ENCODE measurements at regions not wholly inside any gene's neighbourhood (a gene's known extent, or its start where the extent isn't known, plus 50 kb on each side); places are given as distances from the start of the nearest gene placed in this dataset.

DNA sequence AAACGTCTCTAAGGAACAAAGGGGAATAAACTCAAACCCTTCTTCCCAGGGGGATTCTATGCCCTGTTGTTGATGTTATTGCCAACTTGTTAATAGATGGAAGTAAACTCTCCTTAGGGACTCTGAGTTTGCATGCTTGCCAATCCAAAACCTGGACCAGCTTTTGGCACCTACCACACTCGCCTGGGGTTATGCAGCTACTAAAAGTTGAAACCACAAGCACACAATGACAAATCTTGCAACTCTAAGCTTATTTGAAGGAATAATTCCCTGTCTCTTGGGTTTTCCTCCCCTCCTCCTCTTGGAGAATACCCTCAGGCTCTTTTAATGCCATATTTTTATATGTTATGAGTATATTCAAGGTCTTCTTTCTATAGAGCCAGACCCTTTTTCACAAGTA is 484.1 kb downstream of the FBXO15 start:
- TF ChIP-seq CTCF (IDR thresholded peaks at IDR 0.05; ENCODE audit: extremely low read depth, missing control alignments): no peak
- no peak for DNase-seq (ENCODE audit: low spot score)

GRCh38 chr18:73662421-73662820 is 485.2 kb downstream of the FBXO15 start:
- DNase-seq (ENCODE audit: low spot score): no peak
- TF ChIP-seq CTCF (IDR thresholded peaks at IDR 0.05; ENCODE audit: extremely low read depth, missing control alignments): no peak

DNA sequence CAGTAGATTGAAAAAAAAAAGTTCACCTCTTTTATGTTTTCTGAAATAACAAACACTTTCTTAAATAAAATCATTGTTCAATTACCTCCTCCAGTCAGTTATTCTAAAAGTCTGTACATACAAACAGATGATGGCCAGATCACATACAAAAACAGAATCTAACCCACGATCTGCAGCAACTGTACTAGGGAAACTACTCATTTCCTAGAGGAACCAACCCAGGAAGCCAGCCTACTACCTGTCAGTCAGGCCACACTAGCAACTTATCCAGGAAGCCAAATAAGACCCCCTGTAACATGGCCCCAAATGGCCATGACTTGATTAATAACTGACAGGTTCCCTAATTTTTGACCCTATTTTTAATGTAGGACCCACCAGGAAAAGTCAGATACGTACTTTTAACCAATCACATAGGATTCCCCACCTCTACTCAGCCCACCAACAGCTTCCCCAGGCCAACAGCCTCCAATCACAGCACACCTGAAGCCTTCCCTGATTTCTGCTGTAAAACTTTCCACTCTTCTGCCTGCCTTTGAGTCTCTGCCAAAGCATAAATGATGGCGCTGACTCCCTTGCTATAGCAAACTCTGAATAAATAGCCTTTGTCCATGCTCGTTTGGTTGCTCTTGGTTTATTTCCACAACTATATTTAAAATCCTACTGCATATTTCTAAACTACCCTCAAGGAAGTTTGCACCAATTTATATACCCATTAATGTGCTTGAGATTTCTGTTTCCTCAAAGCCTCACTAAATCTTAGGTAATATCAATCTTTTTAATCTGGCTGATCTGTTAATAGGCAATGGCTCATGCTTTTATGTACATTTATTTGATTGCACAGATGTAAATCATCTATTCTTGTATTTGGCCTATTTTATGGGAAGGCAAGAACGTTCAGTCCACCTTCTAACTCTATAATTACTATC is 486.4 kb downstream of the FBXO15 start:
- DNase-seq (ENCODE audit: low spot score): no peak
- no peak for TF ChIP-seq CTCF (IDR thresholded peaks at IDR 0.05; ENCODE audit: extremely low read depth, missing control alignments)

GRCh38 chr18:73656691-73657090 is 490.9 kb downstream of the FBXO15 start:
- DNase-seq (ENCODE audit: low spot score): no peak
- TF ChIP-seq CTCF (IDR thresholded peaks at IDR 0.05; ENCODE audit: extremely low read depth, missing control alignments): no peak

- DNase-seq (ENCODE audit: low spot score): no peak
- TF ChIP-seq CTCF (IDR thresholded peaks at IDR 0.05; ENCODE audit: extremely low read depth, missing control alignments): no peak
Measured at GRCh38 chr18:73653827-73654226, 493.8 kb downstream of the FBXO15 start.

DNA sequence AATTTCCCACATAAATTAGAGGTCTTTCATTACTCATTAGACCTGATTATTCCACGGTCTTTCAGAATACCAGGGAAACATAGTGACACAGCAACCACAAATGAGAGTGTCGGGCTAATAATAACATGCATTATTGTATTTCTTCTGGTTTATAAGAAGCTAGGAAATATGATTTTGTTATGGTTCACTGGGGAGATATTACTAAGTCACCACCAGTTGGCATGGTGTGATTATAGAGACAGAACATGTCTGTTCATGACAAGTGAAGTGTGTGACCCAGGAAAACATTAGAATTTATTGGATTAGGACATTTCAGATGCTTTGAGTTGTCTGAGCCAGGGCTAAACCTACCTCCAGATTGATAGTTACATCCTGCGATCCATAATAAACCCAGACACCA is 494.4 kb downstream of the FBXO15 start:
- no peak for DNase-seq (ENCODE audit: low spot score)
- TF ChIP-seq CTCF (IDR thresholded peaks at IDR 0.05; ENCODE audit: extremely low read depth, missing control alignments): no peak

DNA sequence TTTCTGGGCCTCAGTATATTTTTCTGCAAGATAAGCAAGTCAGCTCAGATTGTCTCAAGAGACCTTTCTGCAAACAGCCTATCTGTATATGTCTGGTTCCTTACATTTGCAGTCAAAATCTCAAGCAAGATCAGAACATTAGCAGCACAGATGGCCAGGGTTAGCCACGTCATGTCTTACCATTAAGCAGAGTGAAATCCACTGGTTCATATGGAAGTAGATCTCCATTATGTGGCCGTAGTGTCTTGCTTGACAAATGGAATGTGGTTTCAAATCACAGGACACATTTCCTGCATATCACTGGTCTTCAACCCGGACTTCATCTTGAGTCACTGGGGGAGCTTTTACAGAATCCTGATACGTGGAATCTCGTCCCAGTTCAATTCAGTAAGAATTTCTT is 500.2 kb downstream of the FBXO15 start:
- TF ChIP-seq CTCF (IDR thresholded peaks at IDR 0.05; ENCODE audit: extremely low read depth, missing control alignments): no peak
- DNase-seq (ENCODE audit: low spot score): no peak
